OCI-LY7 (cell line): ENCODE measurements at regions not wholly inside any gene's neighbourhood (a gene's known extent, or its start where the extent isn't known, plus 50 kb on each side); places are given as distances from the start of the nearest gene placed in this dataset.

Source experiments
- CTCF ChIP-seq: fragments of 200-600 bp; sonication (generic); conservative IDR thresholded peaks from 2 replicates; pipeline ENCODE4 v1.5.1; 2014; ENCODE audit warnings: mild to moderate bottlenecking, antibody characterized with exemption, low read length, moderate library complexity, mixed read lengths
- EZH2phosphoT487 ChIP-seq: fragments of 200-600 bp; sonication (generic); IDR thresholded peaks from 2 replicates; pipeline ENCODE4 v1.6.1; 2018; ENCODE audit warnings: low read depth, borderline replicate concordance, mild to moderate bottlenecking, mixed run types, antibody characterized with exemption, low read length, moderate library complexity, mixed read lengths

GRCh38 chr2:128444121-128444771 is 125.6 kb upstream of the HS6ST1 start:
- TF ChIP-seq CTCF (no peak), EZH2phosphoT487 (no peak)
